CD4-positive, alpha-beta T cell treated with Interleukin-12 subunit alpha and Interleukin-12 subunit beta, for 1 hour (primary cell): ENCODE measurements at regions not wholly inside any gene's neighbourhood (a gene's known extent, or its start where the extent isn't known, plus 50 kb on each side); places are given as distances from the start of the nearest gene placed in this dataset.

Experiments used
- DNase-seq: peaks from one replicate; pipeline ENCODE4 v3.0.0-alpha.2; 2020

DNA sequence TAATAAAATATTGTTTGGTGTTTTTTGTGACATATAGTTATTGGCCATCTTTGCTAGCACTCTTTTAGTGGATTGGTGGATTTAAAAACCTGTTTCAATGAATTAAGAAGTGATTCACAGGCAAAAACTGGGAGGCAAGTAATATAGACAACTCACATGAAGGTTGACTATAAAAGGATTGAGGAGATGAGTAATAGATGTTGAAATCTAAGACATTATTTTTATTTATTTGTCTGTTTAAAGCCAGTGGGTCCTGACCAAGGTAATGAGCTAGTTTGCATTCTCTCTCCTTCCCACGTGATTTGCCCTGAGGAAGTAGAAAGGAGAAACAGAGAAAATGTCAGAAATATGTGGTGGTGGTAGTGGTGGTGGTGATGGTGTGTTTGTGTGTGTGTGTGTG lies 351.5 kb upstream of the ZP4 start:
- no peak for DNase-seq

DNA sequence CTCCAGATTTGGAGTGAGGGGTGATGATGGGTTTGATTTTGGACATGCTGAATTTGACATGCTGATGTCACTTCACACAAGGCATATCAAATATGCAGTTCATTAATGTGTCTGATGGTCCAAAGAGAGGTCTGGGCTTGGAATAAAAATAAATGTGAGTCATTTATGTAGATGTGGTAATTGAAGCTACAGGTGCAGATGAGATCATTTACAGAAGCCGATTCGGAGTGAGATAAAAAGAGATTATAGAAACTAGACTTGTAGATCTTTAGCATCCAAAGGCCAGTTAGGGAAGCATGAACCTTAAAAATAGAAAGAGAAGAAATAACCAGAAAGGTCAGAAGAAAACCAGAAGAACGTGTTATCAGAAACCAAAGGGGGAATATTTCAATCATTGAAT lies 350.9 kb upstream of the ZP4 start:
- DNase-seq: no peak

DNA sequence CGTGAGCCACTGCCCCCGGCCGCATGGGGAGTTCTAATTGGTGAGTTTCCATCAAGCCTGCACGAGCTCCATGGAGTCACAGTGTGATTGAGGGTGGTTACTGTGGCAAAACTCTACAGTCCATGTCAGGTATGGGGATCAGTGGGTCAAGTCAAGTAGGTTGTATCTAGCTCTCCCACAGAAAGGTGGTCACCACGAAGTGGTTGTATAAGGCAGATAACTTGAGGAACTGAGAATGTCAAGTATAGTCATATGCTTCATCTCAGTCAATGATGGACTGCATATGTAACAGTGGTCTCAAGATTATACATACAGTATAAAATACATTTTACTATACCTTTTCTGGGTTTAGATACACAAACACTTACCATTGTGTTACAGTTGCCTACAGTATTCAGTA lies 348.6 kb upstream of the ZP4 start:
- no peak for DNase-seq

DNA sequence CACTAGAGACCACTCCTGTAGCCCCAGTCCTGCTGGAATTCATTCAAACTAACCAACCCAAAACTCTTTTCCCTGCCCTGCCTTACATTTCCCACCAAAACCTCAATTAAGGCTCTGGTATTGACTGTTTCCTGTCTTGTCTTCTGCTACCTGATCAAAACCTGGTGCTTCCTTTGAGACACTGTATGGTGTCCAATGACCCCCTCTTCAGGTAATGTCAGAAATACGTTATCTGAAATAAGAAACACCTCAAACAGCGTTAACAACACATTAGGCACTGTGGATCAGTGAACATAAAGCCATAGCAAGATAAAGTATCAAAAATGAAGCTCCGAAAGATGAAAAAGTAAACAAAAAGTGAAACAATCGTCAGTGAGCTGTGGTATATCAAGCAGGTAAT lies 343.2 kb upstream of the ZP4 start:
- DNase-seq: no peak

DNA sequence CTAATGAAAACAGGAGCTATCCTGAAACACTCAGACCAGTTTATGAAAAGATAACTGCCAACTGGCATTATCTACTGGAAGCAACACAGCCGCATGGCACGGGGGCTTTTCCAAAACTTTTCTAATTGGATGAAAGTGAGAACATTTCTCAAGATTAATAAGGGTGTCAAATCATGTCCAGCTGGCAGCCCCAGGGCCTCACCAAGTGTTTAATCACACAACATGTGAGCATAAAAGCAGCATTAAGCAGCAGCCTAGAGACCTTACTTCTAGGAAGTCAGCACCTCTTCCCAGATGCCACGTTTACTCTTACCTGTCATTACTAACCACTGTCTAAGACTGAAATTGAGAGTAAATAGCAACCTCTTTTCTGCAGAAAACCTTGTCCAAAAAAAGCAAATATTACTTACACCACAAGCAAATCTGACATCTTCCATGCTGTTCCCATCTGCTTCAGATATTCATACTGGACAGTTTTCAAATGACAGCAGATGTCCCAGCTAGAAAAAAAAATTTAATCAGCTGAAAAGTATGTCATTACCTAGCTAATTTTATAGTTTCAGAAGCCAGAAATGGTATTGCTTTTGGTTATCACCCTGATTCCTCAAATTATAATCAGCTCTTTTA lies 341.5 kb upstream of the ZP4 start:
- DNase-seq: no peak

DNA sequence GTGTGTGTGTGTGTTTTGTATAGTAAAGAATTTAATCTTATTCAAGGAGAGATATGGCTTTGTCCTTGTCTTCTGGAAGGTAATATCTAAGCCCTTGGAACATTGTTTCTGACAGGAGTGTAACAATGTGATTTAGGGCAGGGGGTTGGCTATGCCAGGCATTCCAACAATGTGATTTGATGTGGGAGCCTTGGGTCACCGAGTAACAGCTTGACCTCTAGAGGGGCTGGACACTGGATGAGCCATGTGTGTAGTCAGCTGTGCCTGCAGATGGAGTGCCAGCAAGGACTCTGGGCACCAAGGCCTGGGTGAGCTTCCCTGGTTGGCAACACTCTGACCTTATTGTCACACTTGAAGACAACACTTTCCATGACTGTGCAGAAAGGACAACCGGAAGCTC lies 336.1 kb upstream of the ZP4 start:
- no peak for DNase-seq

DNA sequence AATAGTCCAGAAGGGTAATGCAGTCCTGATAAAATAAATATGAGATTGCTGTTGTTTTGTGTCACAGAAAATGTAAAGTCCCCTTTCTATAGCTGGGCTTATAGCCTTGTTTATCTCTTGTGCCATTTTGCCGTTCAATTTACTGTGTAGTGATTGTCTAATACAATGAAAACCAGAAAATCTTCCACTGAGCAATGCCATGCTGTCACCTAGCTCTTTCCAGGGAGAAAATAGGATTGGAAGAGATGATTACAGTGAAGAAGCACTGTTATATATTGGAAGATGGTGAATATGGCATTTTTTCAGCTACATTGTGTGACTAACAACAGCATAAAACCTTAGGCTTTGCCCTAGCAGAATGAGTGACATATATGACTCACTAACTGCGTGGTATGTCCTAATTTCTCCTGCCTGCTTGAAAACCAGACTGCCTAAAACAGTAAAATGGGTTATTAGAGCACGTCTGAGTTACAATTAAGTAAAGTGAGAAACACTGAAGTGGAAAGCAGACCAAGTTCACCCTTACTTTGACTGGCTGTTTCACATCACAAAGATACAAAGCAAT lies 332.4 kb upstream of the ZP4 start:
- no peak for DNase-seq

DNA sequence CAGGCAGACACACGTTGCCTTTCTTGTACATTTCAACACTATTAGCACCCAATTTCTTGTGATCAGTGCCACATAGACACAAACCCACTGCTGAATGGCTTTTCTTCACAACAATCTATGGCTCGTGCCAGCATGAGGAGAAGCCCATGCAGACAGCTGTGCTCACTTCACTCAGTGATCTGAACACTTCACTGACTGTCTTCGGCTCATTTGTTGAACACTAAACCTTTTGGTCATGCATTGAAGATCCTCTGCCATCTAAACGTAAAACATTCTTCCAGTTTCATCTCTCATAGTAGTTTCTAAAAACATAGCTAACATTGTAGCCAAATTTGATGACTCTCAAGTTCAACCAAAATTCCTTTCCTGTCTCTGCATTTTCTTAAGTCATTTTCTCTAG lies 331.0 kb upstream of the ZP4 start:
- no peak for DNase-seq

DNA sequence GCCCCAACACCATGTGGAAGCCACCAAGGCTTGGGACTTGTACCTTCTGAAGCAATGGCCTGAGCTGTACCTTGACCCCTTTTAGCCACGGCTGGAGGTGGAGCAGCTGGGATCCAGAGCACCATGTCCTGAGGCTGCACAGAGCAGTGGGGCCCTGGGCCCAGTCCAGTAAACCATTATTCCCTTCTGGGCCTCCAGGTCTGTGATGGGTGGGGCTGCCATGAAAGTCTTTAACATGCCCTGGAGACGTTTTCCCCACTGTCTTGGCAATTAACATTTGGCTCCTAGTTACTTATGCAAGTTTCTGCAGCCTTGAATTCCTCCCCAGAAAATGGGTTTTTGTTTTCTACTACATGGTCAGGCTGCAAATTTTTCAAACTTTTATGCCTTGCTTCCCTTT lies 323.7 kb upstream of the ZP4 start:
- DNase-seq: no peak

DNA sequence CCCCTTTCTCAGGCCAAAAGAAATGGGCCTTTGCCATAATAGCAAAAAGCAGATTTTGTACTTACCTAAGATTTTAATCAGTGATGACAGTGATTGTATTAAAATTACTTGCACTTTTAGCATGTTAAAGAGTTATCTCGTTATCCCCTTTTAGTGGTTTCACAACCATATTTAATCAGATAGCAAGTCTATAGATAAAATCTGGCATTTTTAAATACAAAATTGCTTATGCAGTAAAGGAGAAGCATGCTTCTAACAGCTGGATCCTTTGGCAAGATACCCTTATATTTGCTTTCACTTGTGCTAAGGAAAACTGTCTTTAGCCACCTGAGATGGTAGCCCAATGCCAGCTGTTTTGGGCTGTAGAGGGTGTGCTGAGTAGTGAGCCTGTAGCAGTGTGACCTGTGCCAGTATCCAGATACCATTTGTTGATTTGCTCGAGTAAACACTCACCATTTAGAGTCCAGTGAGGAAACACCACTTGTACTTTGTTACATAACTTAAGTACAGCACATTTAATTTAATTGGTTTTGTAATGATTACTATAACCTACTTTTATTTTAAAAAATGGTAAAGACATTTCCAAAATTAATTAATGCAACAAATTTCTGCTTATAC lies 314.4 kb upstream of the ZP4 start:
- DNase-seq: no peak

DNA sequence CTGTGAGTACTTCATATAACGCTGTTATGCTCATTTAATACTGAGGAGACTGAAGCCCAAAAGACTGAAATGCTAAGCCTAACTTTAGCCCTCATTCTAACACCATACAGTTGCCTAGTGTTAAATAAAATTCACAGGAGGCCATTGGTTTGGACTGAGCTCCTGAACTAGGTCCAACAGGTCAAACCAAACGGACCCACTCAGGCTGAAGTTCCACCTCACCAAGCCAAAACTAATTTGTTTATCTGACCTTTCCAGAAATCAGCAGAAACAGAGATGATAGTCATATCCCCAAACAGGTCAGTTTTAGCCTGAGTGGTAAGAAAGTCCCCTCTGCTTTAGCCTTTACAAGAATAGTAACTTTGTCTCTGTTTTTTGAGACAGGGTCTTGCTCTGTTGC lies 311.3 kb upstream of the ZP4 start:
- DNase-seq: no peak

DNA sequence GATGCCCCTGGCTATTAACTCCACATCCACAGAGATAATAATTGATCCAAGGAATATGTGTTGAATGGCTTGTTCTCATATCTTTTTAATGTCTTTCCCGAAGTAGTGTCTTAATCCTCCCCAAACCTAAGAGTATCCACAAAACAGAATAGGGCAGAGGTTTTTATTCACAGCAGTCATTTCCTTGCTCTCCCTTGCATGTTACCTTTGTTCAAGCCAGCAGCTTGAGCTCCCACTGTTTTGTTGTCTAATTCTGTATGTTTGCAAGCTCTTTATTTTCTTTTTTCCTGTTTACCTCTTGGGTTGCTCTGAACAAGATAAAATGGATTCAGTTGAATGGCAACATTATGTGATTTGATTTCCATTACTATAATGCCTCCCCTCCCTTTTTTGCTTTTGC lies 308.6 kb upstream of the ZP4 start:
- no peak for DNase-seq

DNA sequence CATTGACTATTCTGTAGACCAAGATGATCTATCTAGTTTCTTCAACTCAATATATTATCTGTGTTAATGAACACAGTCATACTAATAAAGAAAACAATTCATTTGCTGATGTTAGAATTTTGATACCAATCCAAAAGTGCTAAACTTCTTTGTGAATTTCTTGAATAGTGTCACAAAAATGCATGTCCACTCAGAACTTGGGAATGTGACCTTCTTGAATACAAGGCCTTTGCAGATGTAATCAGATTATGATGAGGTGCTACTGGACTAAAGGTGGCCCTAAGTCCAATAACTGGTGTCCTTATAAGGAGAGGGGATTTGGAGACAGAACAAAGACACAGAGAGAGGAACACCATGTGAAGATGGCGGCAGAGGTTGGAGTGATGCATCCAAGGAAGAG lies 305.8 kb upstream of the ZP4 start:
- DNase-seq: no peak

DNA sequence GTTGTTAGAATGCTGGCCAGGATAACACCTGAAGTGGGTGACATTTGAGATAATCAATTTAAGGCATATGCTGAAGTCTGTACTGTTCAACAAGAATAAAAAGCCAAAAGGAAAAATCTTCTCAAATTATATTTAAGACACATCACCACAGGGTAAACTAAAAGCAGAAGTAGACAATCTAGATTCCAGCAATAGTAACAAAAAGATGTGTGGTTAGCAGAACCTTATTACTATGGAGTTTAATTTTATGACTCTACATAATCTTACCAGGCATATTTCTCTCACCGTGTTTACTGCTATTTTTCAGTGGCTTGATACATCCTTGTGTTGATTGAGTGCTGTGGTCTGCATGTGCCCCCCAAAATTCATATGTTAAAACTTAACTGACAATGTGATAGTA lies 300.4 kb upstream of the ZP4 start:
- DNase-seq: no peak

DNA sequence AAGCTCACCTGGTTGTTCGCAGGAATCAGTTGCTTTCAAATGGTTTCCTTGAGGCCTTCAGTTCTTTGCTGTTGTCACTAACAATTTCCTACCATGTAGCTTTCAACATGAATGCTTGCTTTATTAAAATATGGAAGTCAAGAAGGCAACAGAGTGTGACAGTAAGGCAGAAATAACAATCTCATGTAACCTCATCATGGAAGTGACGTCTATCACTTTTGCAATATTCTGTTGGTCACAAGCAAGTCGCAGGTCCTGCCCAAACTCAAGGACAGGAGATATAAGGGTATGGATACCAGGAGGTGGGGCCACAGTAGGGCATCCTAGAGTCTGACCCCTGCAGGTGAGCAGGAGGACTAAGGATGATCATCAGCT lies 296.8 kb upstream of the ZP4 start:
- no peak for DNase-seq

DNA sequence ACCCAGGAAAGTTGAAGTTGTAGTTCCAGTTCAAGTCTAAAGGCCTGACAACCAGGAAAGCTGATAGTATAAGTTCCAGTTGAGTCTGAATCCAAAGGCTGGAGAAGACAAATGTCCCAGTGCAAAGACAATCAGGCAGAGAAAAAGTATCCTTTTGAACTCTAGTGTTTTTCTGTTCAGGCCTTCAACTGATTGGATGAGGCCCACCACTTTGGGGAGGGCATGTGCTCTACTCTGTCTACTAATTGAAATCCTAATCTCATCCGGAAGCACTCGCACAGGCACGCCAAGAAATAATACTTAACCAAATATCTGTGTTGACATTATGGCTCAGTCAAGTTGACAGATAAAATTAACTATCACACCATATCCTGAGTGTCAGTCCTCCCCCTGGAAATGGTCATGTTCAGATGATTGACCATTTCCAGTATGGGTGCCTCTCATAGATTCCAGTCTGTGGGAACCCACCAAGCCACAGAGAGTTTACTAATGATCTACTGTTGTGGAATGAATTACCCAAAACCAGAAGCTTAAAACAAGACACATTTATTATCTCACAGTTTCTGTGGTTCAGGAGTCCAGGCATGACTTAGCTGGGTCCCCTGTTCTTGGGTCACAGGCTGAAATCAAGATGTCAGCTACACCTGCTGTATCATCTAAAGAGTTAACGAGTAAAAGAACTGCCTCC lies 296.3 kb upstream of the ZP4 start:
- no peak for DNase-seq

DNA sequence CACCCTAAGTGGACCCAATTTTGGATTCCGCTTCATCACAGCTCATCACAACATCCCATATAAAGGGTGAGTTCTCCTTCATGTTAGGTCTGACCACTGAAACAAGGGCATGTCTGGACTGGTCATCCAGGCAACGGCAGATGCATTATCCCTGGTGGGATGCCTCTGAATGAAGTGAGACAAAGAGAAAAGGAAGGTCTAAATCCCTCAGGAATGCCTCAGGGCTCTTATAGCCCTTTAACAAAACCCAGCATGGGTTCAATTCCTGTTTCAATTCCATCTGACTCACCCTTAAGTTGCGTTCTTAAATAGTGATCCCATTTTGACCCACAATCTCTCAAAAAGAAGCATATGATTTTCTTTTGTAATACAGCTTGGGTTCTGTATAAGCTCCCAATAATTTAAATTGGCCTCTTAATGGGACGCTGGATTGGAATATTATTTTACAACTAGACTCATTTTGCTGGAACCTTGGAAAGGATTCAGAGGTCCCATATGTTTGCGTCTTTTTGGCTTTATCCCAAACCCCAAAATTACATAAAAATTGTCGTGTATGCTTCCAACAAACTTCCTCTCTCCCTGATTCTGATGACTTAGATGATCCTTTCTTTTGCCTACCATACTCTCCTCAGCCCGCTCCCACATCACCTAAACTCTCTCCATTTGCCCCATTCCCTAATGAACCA lies 287.4 kb upstream of the ZP4 start:
- no peak for DNase-seq

DNA sequence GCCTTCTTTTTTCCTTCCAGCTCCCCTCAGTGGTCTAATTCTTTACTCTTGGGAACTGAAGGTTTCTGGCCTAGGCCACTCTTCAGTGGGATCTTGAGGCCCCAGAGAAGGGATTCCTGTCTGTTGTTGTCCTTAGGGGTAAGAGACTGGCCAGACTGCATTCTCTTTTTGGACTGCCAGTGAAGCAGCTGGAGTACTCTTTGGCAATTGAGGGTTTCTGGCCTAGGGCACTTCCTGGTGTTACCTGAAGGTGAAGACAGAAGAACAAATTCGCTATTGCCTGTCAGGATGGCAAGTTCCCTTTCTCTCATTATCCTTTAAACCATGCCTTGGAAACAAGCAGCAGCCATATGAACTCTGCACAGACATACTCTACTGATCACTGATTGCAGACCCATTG lies 286.6 kb upstream of the ZP4 start:
- DNase-seq: no peak

DNA sequence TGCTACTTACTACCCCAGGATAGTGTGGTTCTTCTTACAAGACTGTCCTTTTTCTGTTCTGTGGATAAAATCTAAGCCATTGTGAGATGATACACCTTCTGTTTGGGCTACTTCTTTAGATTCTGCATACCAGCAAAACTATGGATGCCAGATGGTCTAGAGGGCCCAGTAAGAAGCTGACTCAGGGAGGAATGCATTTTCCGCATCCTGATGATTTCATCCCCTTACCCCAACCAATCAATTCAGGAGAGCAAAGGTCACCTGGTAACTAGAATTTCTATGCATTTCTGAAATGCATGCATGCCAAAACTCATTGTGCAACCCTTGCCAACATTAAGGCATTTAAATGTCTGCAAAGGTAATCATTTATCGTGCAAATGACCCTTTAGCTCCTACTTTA lies 285.7 kb upstream of the ZP4 start:
- DNase-seq: no peak

DNA sequence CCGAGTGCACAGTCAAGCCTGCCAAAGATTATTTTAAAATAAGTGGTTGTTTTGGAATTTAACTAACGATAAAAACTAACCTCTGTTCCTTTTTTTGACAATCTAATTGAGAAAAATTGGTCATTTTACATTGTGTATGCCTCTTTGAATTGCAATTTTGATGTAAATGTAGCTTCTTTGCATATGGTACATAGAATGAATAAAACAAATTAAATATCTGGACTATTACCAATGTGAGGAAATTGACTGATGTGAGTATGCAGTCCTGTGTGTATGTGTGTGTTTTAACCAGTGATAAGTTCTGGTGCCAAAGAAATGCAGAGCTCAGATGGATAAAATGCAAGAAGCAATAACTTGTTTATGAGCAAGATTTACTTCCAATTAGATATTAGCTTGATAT lies 281.3 kb upstream of the ZP4 start:
- DNase-seq: no peak

DNA sequence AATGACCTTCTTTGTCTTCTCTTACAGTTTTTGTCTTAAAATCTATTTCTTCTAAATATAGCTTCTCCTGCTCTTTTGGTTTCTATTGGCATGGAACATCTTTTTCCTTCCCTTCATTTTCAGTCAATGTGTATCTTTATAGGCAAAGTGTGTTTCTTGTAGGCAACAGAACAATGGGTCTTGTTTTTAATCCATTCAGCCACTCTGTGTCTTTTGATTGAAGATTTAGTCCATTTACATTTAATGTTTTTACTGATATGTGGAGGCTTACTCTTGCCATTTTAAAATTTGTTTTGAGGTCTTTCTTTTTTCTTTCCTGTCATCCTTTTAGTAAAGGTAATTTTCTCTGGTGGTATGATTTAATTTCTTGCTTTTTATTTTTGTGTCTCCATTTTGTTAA lies 271.2 kb upstream of the ZP4 start:
- no peak for DNase-seq

DNA sequence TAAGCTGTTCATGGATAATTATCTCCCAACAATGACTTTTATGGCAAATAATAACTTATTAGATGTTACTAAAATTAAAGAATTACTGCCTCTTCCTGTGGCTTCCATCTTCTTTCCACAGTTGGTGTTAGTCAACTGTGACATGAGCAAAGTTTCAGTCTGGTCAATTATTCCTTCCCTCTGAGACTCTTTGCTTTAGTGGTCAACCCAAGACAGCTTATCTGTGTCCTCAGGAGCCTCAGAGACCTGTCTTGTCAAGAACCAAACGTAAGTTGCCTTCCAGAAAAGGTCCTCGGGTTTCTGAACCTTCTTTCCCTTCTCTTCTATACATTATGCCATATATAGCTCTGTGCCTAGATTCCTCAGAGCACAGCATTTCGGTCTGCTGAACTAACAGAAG lies 263.2 kb upstream of the ZP4 start:
- DNase-seq: no peak

DNA sequence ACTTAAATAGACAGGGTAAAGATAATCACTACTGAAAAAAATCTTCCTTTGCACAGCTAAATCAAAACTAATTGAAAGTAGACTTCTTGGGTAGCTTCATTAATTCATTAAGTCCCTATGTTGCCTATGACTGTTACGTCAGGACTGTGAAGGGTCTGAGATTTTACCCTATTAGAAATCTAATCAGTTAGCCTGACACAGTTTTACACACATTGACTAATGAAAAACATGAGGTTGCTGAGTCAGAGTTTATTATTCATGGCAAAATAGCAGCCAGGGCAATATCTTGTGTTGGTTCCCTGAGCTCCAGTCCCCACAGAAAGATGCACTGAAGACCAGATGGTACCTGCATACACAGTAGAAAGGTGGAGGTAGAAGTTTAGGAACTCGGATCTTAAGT lies 262.5 kb upstream of the ZP4 start:
- no peak for DNase-seq

DNA sequence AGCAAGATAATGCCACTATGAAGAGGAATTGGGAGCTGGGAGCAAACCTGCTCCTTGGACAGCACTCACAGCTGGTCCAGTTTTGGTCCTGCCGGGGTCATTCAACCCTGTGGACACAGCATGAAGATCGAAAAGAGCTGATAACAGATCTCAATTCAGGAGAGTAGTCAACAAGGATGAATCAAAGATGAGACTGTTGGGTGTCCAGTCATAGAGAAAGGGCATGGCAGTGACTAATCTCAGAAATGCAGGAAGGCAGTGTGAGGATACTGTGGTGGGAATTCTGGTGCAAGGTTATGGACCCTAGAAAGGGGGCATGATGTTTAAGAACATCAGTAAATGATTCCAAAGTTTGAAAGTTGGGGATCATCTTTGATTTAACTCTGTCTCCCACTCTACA lies 261.4 kb upstream of the ZP4 start:
- no peak for DNase-seq
